ENCODE measurements at regions not wholly inside any gene's neighbourhood (a gene's known extent, or its start where the extent isn't known, plus 50 kb on each side); places are given as distances from the start of the nearest gene placed in this dataset.
A peak's percentile ranks its signal among the peaks of the same experiment; 100 is the strongest.

- intact Hi-C loops (cut with DNase I): no loop called here
- DNase-seq (ENCODE audit: low spot score): no peak
- Histone ChIP-seq H3K27me3 (replicated peaks; ENCODE audit: insufficient read depth) (no peaks in the 10 kb centered on the region), H3K4me3 (no peak overlapping the region), H3K36me3 (no peaks in the 10 kb centered on the region), H3K4me1 (replicated peaks) (no peaks in the 10 kb centered on the region), H3K27ac (no peak overlapping the region), H3K9me3 (no peaks in the 10 kb centered on the region)
- WGBS: 78% methylated on average over 12 of the region's 12 CpGs
- no peak for TF ChIP-seq POLR2A (IDR thresholded peaks at IDR 0.05)
- TF ChIP-seq POLR2AphosphoS5 (IDR thresholded peaks at IDR 0.05): peak; percentile 21
Observed at GRCh38 chr3:189099031-189099471, 72.7 kb upstream of the TPRG1 start.

- DNase-seq (ENCODE audit: low spot score): no peak
- WGBS: 72% methylated on average over 12 of the region's 12 CpGs
- Histone ChIP-seq H3K36me3 (no peaks in the 10 kb centered on the region), H3K9me3 (no peaks in the 10 kb centered on the region), H3K4me3 (no peak overlapping the region), H3K27ac (peak overlapping the region in 1 of 2 donors; percentile 16), H3K27me3 (replicated peaks; ENCODE audit: insufficient read depth) (no peaks in the 10 kb centered on the region), H3K4me1 (replicated peaks) (no peaks in the 10 kb centered on the region)
- TF ChIP-seq POLR2AphosphoS5 (IDR thresholded peaks at IDR 0.05) (no peak), CTCF (IDR thresholded peaks at IDR 0.05) (no peak), POLR2A (IDR thresholded peaks at IDR 0.05) (no peak)
- intact Hi-C loops (cut with DNase I): no loop called here
Observed at GRCh38 chr3:189099505-189100290, 72.1 kb upstream of the TPRG1 start.

GRCh38 chr3:189100866-189101265 lies 70.9 kb upstream of the TPRG1 start:
- no peaks in the 10 kb centered on the region for H3K4me1 ChIP-seq (replicated peaks)
- intact Hi-C loops (cut with DNase I): no loop called here
- TF ChIP-seq POLR2AphosphoS5 (IDR thresholded peaks at IDR 0.05) (no peak), CTCF (IDR thresholded peaks at IDR 0.05) (no peak), POLR2A (IDR thresholded peaks at IDR 0.05) (no peak)
- no peak overlapping the region for H3K4me3 ChIP-seq
- no peaks in the 10 kb centered on the region for H3K9me3 ChIP-seq
- no peak for DNase-seq (ENCODE audit: low spot score)
- WGBS: 96% methylated on average over 2 of the region's 2 CpGs
- no peaks in the 10 kb centered on the region for H3K27me3 ChIP-seq (replicated peaks; ENCODE audit: insufficient read depth)
- no peak overlapping the region for H3K27ac ChIP-seq
- H3K36me3 ChIP-seq: no peaks in the 10 kb centered on the region

GRCh38 chr3:189101594-189101993 lies 70.2 kb upstream of the TPRG1 start:
- Histone ChIP-seq H3K27ac (no peak overlapping the region), H3K4me3 (no peak overlapping the region)
- no peak for DNase-seq (ENCODE audit: low spot score)

GRCh38 chr3:189103208-189103607 lies 68.6 kb upstream of the TPRG1 start:
- H3K4me1 ChIP-seq (replicated peaks): no peaks in the 10 kb centered on the region
- H3K27me3 ChIP-seq (replicated peaks; ENCODE audit: insufficient read depth): no peaks in the 10 kb centered on the region
- no peak for TF ChIP-seq POLR2AphosphoS5 (IDR thresholded peaks at IDR 0.05)
- no peak for TF ChIP-seq CTCF (IDR thresholded peaks at IDR 0.05)
- TF ChIP-seq POLR2A (IDR thresholded peaks at IDR 0.05): no peak
- 85% methylated on average over 1 of the region's 1 CpG for WGBS
- no peaks in the 10 kb centered on the region for H3K9me3 ChIP-seq
- H3K27ac ChIP-seq: no peak overlapping the region
- DNase-seq (ENCODE audit: low spot score): no peak
- intact Hi-C loops (cut with DNase I): no loop called here
- no peak overlapping the region for H3K4me3 ChIP-seq
- no peaks in the 10 kb centered on the region for H3K36me3 ChIP-seq

More at GRCh38 chr3:189101594-189101993, 70.2 kb upstream of the TPRG1 start:
- intact Hi-C loops (cut with DNase I): no loop called here
- 98% methylated on average over 2 of the region's 2 CpGs for WGBS
- Histone ChIP-seq H3K9me3 (no peaks in the 10 kb centered on the region), H3K36me3 (no peaks in the 10 kb centered on the region), H3K27me3 (replicated peaks; ENCODE audit: insufficient read depth) (no peaks in the 10 kb centered on the region), H3K4me1 (replicated peaks) (no peaks in the 10 kb centered on the region)
- TF ChIP-seq POLR2A (IDR thresholded peaks at IDR 0.05) (no peak), CTCF (IDR thresholded peaks at IDR 0.05) (no peak), POLR2AphosphoS5 (IDR thresholded peaks at IDR 0.05) (no peak)
